HEK293T (cell line): ENCODE measurements at regions not wholly inside any gene's neighbourhood (a gene's known extent, or its start where the extent isn't known, plus 50 kb on each side); places are given as distances from the start of the nearest gene placed in this dataset.

ENCODE experiments used
- ARNT ChIP-seq: fragments of 450-650 bp; IDR thresholded peaks from 2 replicates; pipeline ENCODE4 v1.6.1; 2017; ENCODE audit warnings: mild to moderate bottlenecking
- HDGF ChIP-seq: fragments of 450-650 bp; IDR thresholded peaks from 2 replicates; pipeline ENCODE4 v1.6.1; 2017; ENCODE audit warnings: antibody characterized with exemption, borderline replicate concordance
- LEF1 ChIP-seq: fragments of 450-650 bp; IDR thresholded peaks from 2 replicates; pipeline ENCODE4 v1.6.1; 2017; ENCODE audit warnings: mild to moderate bottlenecking, borderline replicate concordance
- ZNF384 ChIP-seq: fragments of 450-650 bp; IDR thresholded peaks from 2 replicates; pipeline ENCODE4 v1.6.1; 2016

DNA sequence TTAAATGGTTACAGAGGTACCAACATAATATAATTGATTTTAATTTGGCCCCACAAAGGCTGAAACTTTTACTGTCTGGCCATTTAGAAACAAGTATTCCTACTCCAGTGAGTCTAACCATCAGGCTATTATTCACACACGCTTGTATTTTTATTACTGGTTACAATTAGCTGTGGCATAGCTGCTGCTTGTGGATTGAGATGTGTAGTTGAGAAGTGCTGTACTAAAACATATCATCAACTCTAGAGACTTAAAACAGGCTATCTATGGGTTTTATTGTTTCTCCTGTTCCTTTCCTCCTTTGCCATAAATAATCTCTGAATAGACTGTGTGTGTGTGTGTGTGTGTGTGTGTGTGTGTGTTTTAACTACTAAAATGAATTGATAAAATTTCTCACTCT, 530.2 kb downstream of the CCDC85A start:
- TF ChIP-seq LEF1 (no peak), HDGF (no peak), ZNF384 (no peak), ARNT (no peak)
